ENCODE measurements at regions not wholly inside any gene's neighbourhood (a gene's known extent, or its start where the extent isn't known, plus 50 kb on each side); places are given as distances from the start of the nearest gene placed in this dataset.

- TF ChIP-seq ZNF512B (CRISPR knock-in tag; IDR thresholded peaks at IDR 0.05; ENCODE audit: borderline replicate concordance), result no peak; the same call in 1 of the 2 replicates
- TF ChIP-seq RNF2 (conservative IDR thresholded peaks at IDR 0.05; ENCODE audit: low read depth), result no peak
- no peak for TF ChIP-seq MXD4 (CRISPR knock-in tag; IDR thresholded peaks at IDR 0.05)
- no peak for TF ChIP-seq SMARCC2 (IDR thresholded peaks at IDR 0.05)
- TF ChIP-seq, protein P1, sequence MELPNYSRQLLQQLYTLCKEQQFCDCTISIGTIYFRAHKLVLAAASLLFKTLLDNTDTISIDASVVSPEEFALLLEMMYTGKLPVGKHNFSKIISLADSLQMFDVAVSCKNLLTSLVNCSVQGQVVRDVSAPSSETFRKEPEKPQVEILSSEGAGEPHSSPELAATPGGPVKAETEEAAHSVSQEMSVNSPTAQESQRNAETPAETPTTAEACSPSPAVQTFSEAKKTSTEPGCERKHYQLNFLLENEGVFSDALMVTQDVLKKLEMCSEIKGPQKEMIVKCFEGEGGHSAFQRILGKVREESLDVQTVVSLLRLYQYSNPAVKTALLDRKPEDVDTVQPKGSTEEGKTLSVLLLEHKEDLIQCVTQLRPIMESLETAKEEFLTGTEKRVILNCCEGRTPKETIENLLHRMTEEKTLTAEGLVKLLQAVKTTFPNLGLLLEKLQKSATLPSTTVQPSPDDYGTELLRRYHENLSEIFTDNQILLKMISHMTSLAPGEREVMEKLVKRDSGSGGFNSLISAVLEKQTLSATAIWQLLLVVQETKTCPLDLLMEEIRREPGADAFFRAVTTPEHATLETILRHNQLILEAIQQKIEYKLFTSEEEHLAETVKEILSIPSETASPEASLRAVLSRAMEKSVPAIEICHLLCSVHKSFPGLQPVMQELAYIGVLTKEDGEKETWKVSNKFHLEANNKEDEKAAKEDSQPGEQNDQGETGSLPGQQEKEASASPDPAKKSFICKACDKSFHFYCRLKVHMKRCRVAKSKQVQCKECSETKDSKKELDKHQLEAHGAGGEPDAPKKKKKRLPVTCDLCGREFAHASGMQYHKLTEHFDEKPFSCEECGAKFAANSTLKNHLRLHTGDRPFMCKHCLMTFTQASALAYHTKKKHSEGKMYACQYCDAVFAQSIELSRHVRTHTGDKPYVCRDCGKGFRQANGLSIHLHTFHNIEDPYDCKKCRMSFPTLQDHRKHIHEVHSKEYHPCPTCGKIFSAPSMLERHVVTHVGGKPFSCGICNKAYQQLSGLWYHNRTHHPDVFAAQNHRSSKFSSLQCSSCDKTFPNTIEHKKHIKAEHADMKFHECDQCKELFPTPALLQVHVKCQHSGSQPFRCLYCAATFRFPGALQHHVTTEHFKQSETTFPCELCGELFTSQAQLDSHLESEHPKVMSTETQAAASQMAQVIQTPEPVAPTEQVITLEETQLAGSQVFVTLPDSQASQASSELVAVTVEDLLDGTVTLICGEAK (IDR thresholded peaks at IDR 0.05), result no peak
- TF ChIP-seq, protein P1 (CRISPR knock-in tag; IDR thresholded peaks at IDR 0.05), result no peak
- 0 out of 2 replicates have a peak, but pooled peaks have one; percentile 24 for TF ChIP-seq MTF2 (CRISPR knock-in tag; IDR thresholded peaks at IDR 0.05; ENCODE audit: borderline replicate concordance)
- TF ChIP-seq ZNF850 (CRISPR knock-in tag; conservative IDR thresholded peaks at IDR 0.05), result no peak
- peak; percentile 80 for TF ChIP-seq GATAD2A (CRISPR knock-in tag; IDR thresholded peaks at IDR 0.05)
- peak; percentile 65 for TF ChIP-seq BRD4 (CRISPR knock-in tag; IDR thresholded peaks at IDR 0.05)
- TF ChIP-seq, protein P2, sequence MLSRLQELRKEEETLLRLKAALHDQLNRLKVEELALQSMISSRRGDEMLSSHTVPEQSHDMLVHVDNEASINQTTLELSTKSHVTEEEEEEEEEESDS (CRISPR knock-in tag; IDR thresholded peaks at IDR 0.05; ENCODE audit: borderline replicate concordance), result no peak
- peak; percentile 20; the same call in 1 of the 2 replicates for TF ChIP-seq GABPB1 (CRISPR knock-in tag; IDR thresholded peaks at IDR 0.05)
- peak; percentile 84 for TF ChIP-seq ZNF792 (CRISPR knock-in tag; IDR thresholded peaks at IDR 0.05)
- no peak for TF ChIP-seq RARG (CRISPR knock-in tag; IDR thresholded peaks at IDR 0.05; ENCODE audit: low read depth)
- TF ChIP-seq HMGA1 (CRISPR knock-in tag; conservative IDR thresholded peaks at IDR 0.05), result no peak
- no peak for TF ChIP-seq ZNF597 (CRISPR knock-in tag; IDR thresholded peaks at IDR 0.05)
- TF ChIP-seq ZNF589 (CRISPR knock-in tag; conservative IDR thresholded peaks at IDR 0.05), result no peak
Observed at GRCh38 chr1:25167269-25168192, 64.8 kb downstream of the SYF2 start (continued).

All from HepG2 (cell line).